K562 (cell line): ENCODE measurements at regions not wholly inside any gene's neighbourhood (a gene's known extent, or its start where the extent isn't known, plus 50 kb on each side); places are given as distances from the start of the nearest gene placed in this dataset.

Experiments used
- ATAC-seq: fragments of 200-7000 bp; cut with Tn5 transposase; 3 replicates; pipeline ENCODE4 v1.9.1; 2020; ENCODE audit warnings: moderate library complexity
- BruUV-seq: library from RNA; stranded (reverse); fragments of 400-500 nt; replicated peaks from 2 replicates; lab custom pipeline; 2021; lab: Mats Ljungman, UMichigan
- CTCF ChIA-PET: fragments of 300-600 bp; formaldehyde crosslinking; extraction: SDS; loops from one replicate; lab custom pipeline; 2021; ENCODE audit warnings: low intra/inter-chr PET ratio; lab: Yijun Ruan, JAX
- POLR2A ChIA-PET: fragments of 300-600, 350-650 bp; sonication (Branson Sonifier 250); formaldehyde crosslinking; extraction: SDS; loops from one replicate; lab custom pipeline; 2021; ENCODE audit warnings: antibody characterized with exemption, inconsistent platforms; lab: Yijun Ruan, JAX
- DNase-seq, 4 experiments: peaks; one replicate each; pipeline versions ENCODE4 v3.0.0 to v3.0.0-alpha.2; 2011 to 2018; ENCODE audit warnings: low spot score in 3 of 4, mixed read lengths in 3 of 4; ENCODE audit errors: extremely low read depth in 1 of 4
- FAIRE-seq: peaks from 2 replicates; lab custom pipeline; 2011; peaks lifted over from hg19 to GRCh38; lab: Jason Lieb, UNC
- H2AFZ ChIP-seq: 2 replicates; pipeline ENCODE4 v1.6.0; 2011; ENCODE audit warnings: low read depth, low read length, control low read depth, inconsistent platforms
- H3K27ac ChIP-seq: fragments of 200-600 bp; 3 replicates; pipeline ENCODE4 v1.8.0; 2011; ENCODE audit warnings: low read depth, mild to moderate bottlenecking, control low read depth, inconsistent platforms, low read length, moderate library complexity, mixed read lengths; ENCODE audit errors: extremely low read depth
- H3K27me3 ChIP-seq, 2 experiments: fragments of 300-600 bp in 1 of 2; 2 replicates in 1 of 2; 3 replicates in 1 of 2; pipeline versions ENCODE4 v1.6.0 to v1.8.0; 2011; ENCODE audit warnings: inconsistent platforms in 2 of 2, low read length in 2 of 2, mild to moderate bottlenecking in 1 of 2, mixed read lengths in 1 of 2, moderate library complexity in 1 of 2; ENCODE audit not compliant: control insufficient read depth in 2 of 2, insufficient read depth in 2 of 2
- H3K36me3 ChIP-seq: fragments of 300-600 bp; 3 replicates; pipeline ENCODE4 v1.8.0; 2011; ENCODE audit warnings: mild to moderate bottlenecking, low read length, inconsistent platforms; ENCODE audit not compliant: control insufficient read depth, insufficient read depth
- H3K4me1 ChIP-seq, 2 experiments: fragments of 200-600 bp in 1 of 2; replicated peaks in 1 of 2; 2 replicates in 1 of 2; 3 replicates in 1 of 2; pipeline versions ENCODE4 v1.5.1 to v1.8.0; 2011; ENCODE audit warnings: inconsistent platforms in 2 of 2, low read length in 2 of 2, mild to moderate bottlenecking in 1 of 2, mixed read lengths in 1 of 2, moderate library complexity in 1 of 2; ENCODE audit not compliant: control insufficient read depth in 2 of 2, insufficient read depth in 2 of 2
- H3K4me2 ChIP-seq: 2 replicates; pipeline ENCODE4 v1.6.1; 2011; ENCODE audit warnings: low read length, control low read depth, inconsistent platforms, mixed read lengths; ENCODE audit not compliant: insufficient read depth
- H3K4me3 ChIP-seq: fragments of 200-600 bp; sonication (generic), shearing (Covaris generic); 2 replicates; pipeline ENCODE4 v1.5.1; 2016; ENCODE audit warnings: control low read depth, inconsistent platforms
- H3K79me2 ChIP-seq: fragments of 200-600 bp; 3 replicates; pipeline ENCODE4 v1.8.0; 2011; ENCODE audit warnings: low read length, inconsistent platforms; ENCODE audit not compliant: control insufficient read depth, insufficient read depth
- H3K9ac ChIP-seq, 2 experiments: 2 replicates each; pipeline versions ENCODE4 v1.6.0 to v1.6.1; 2011; ENCODE audit warnings: low read depth in 2 of 2, low read length in 2 of 2, control low read depth in 1 of 2, inconsistent platforms in 1 of 2, mild to moderate bottlenecking in 1 of 2, mixed read lengths in 1 of 2; ENCODE audit not compliant: insufficient read depth in 1 of 2
- H3K9me1 ChIP-seq: one replicate; pipeline ENCODE4 v1.6.0; 2011; ENCODE audit warnings: inconsistent platforms, mild to moderate bottlenecking, low read length, moderate library complexity; ENCODE audit not compliant: control insufficient read depth, insufficient read depth
- H3K9me3 ChIP-seq: replicated peaks from 2 replicates; pipeline ENCODE4 v1.5.1; 2011; ENCODE audit warnings: low read depth, low read length, inconsistent platforms; ENCODE audit not compliant: control insufficient read depth, insufficient read depth
- H4K20me1 ChIP-seq: replicated peaks from 2 replicates; pipeline ENCODE4 v1.6.1; 2011; ENCODE audit warnings: low read length, inconsistent platforms, mixed read lengths; ENCODE audit not compliant: control insufficient read depth, insufficient read depth
- C11orf30 ChIP-seq: fragments of 450-650 bp; IDR thresholded peaks from 2 replicates; pipeline ENCODE4 v1.6.1; 2016; ENCODE audit warnings: low read depth, mild to moderate bottlenecking
- CEBPG ChIP-seq, 3 experiments: fragments of 200-800 bp in 1 of 3; sonication (Bioruptor generic) in 1 of 3; sonication (generic) in 1 of 3; formaldehyde crosslinking in 1 of 3; IDR thresholded peaks in 2 of 3; conservative IDR thresholded peaks in 1 of 3; 2 replicates each; pipeline versions ENCODE4 v1.6.1 to v1.8.0; 2016 to 2022; ENCODE audit warnings: missing compliant biosample characterization in 2 of 3, missing genetic modification characterization in 2 of 3, mild to moderate bottlenecking in 1 of 3, missing genetic modification reagents in 1 of 3
- E2F1 ChIP-seq: sonication (generic); formaldehyde crosslinking; IDR thresholded peaks from 2 replicates; pipeline ENCODE4 v1.8.1; 2023; ENCODE audit warnings: mild to moderate bottlenecking, missing genetic modification reagents, moderate library complexity
- KDM1A ChIP-seq, 2 experiments: fragments of 450-650 bp; IDR thresholded peaks; 2 replicates each; pipeline ENCODE4 v1.6.1; 2016; ENCODE audit warnings: mild to moderate bottlenecking in 2 of 2
- MAFF ChIP-seq: IDR thresholded peaks from 2 replicates; pipeline ENCODE4 v1.6.1; 2012; ENCODE audit warnings: low read length, improper control_type of control experiment
- MAFG ChIP-seq: fragments of 450-650 bp; conservative IDR thresholded peaks from 2 replicates; pipeline ENCODE4 v1.6.1; 2016; ENCODE audit warnings: missing genetic modification characterization, missing compliant biosample characterization
- NFE2 ChIP-seq: IDR thresholded peaks from 2 replicates; pipeline ENCODE4 v1.6.1; 2014; ENCODE audit warnings: antibody characterized with exemption, low read depth
- RCOR1 ChIP-seq, 2 experiments: IDR thresholded peaks; 2 replicates each; pipeline ENCODE4 v1.6.1; 2012; ENCODE audit warnings: low read depth in 2 of 2, low read length in 2 of 2, borderline replicate concordance in 1 of 2, improper control_type of control experiment in 1 of 2
- ZNF316 ChIP-seq: fragments of 450-650 bp; IDR thresholded peaks from 2 replicates; pipeline ENCODE4 v1.6.1; 2016
- WGBS: fragments of 100-300 bp; shearing (Covaris generic); methylation state at CpG from one replicate; pipeline ENCODE4 v1.1.6; 2016; ENCODE audit warnings: low coverage, mixed read lengths; ENCODE audit not compliant: insufficient coverage; ENCODE audit errors: missing lambda C conversion rate; 5-methylcytosine and 5-hydroxymethylcytosine counted together
- in situ Hi-C: fragments of 300-500 bp; cut with MboI; formaldehyde crosslinking; loops from 4 replicates; pipeline ENCODE4 v1.15.0; 2018; ENCODE audit warnings: inconsistent platforms, mixed read lengths
- intact Hi-C: fragments of 100-400 bp; cut with micrococcal nuclease; formaldehyde crosslinking; loops from 2 replicates; pipeline ENCODE4 v1.14.2; 2022

- no peaks in the 10 kb centered on the region for H3K79me2 ChIP-seq
- peaks cover 0 to 22% of the 10 kb centered on the region in 2 experiments; a peak in 3 of 5 replicates for H3K4me1 ChIP-seq
- WGBS, result 33% methylated on average over 9 of the region's 9 CpGs
- no peak overlapping the region for H2AFZ ChIP-seq
- DNase-seq (no peak), ATAC-seq (no peak), FAIRE-seq (peak; percentile 6)
- intact Hi-C loops (no loop called here), in situ Hi-C loops (no loop called here)
- H3K27ac ChIP-seq, result no peak overlapping the region
- peak; percentile 80 for TF ChIP-seq MAFG (tag)
- peak; percentile 38; a peak in 2 of 4 replicates for TF ChIP-seq KDM1A (IDR thresholded peaks at IDR 0.05)
- peak; percentile 80 for TF ChIP-seq NFE2
- peak; percentile 58; the same call in 1 of the 2 replicates for TF ChIP-seq MAFF
- TF ChIP-seq RCOR1 (IDR thresholded peaks at IDR 0.05; ENCODE audit: borderline replicate concordance in 1 of 2, low read depth in 2 of 2, low read length in 2 of 2), result peak in 1 of 2 experiments; percentile 73; a peak in 2 of 4 replicates
- no peak for TF ChIP-seq E2F1 (CRISPR knock-in tag)
- TF ChIP-seq CEBPG (CRISPR knock-in tag; IDR thresholded peaks at IDR 0.05), result no peak
- no peak for TF ChIP-seq CEBPG (tag; conservative IDR thresholded peaks at IDR 0.05 in 1 of 2, IDR thresholded peaks at IDR 0.05 in 1 of 2)
- TF ChIP-seq ZNF316, result peak; percentile 82
- TF ChIP-seq C11orf30, result peak; percentile 79
- H3K9me3 ChIP-seq, result no peaks in the 10 kb centered on the region
- H3K9me1 ChIP-seq, result no peaks in the 10 kb centered on the region
- H3K27me3 ChIP-seq, result no peaks in the 10 kb centered on the region
- ChIA-PET CTCF (no interaction called here), POLR2A (interaction anchor here (0.5 to 1.4 kb wide), 3 partner anchors 9 to 18 kb away, joined by 3 read pairs; no protein-coding TSS in a partner anchor)
- no peak overlapping the region for H3K9ac ChIP-seq
- no peak overlapping the region for H3K4me2 ChIP-seq
- no peak overlapping the region for H3K4me3 ChIP-seq
- H3K36me3 ChIP-seq, result no peaks in the 10 kb centered on the region
- no peaks in the 10 kb centered on the region for H4K20me1 ChIP-seq
- no TSS peak for BruUV-seq
These were observed 96.7 kb upstream of the GADD45A start for GRCh38 chr1:67588178-67588855.
